Vagina (tissue), 2 donors: ENCODE measurements at regions not wholly inside any gene's neighbourhood (a gene's known extent, or its start where the extent isn't known, plus 50 kb on each side); places are given as distances from the start of the nearest gene placed in this dataset.
"Not testable (repeated sequence)": the region's sequence is repeated elsewhere in the genome, so short reads cannot be mapped to it uniquely, and the experiment has no call there.

Source experiments
- DNase-seq, 2 donors: peaks; one replicate each; pipeline ENCODE4 v3.0.0-alpha.2; 2017; ENCODE audit errors: extremely low spot score in 2 of 2
- H3K27ac ChIP-seq: fragments of 200-600 bp; sonication (generic); one replicate; pipeline ENCODE4 v1.5.1; 2019
- H3K27me3 ChIP-seq: fragments of 200-600 bp; sonication (generic); one replicate; pipeline ENCODE4 v1.5.1; 2019
- H3K36me3 ChIP-seq, 2 donors: fragments of 200-600 bp; sonication (generic); one replicate each; pipeline ENCODE4 v1.5.1; 2017 to 2019
- H3K4me1 ChIP-seq: fragments of 200-600 bp; sonication (generic); one replicate; pipeline ENCODE4 v1.5.1; 2019
- H3K4me3 ChIP-seq, 2 donors: fragments of 200-600 bp; sonication (generic); 1 replicate in 1 of 2; 2 replicates in 1 of 2; pipeline ENCODE4 v1.5.1; 2016 to 2019
- H3K9me3 ChIP-seq: fragments of 200-600 bp; sonication (generic); one replicate; pipeline ENCODE4 v1.5.1; 2019
- CTCF ChIP-seq, 3 experiments: fragments of 450-650 bp in 2 of 3; fragments of 200-600 bp in 1 of 3; sonication (generic) in 1 of 3; IDR thresholded peaks; one replicate each; pipeline ENCODE4 v1.5.1; 2017 to 2019; ENCODE audit warnings: antibody characterized with exemption in 3 of 3, mild to moderate bottlenecking in 2 of 3, moderate library complexity in 2 of 3
- POLR2A ChIP-seq, 2 donors: fragments of 450-650 bp; IDR thresholded peaks; one replicate each; pipeline ENCODE4 v1.6.1; 2017; ENCODE audit warnings: antibody characterized with exemption in 2 of 2, mild to moderate bottlenecking in 2 of 2, moderate library complexity in 2 of 2
- POLR2AphosphoS5 ChIP-seq, 2 donors: sonication (generic); formaldehyde crosslinking; IDR thresholded peaks; one replicate each; pipeline ENCODE4 v1.9.0; 2017; ENCODE audit warnings: antibody characterized with exemption in 2 of 2, mild to moderate bottlenecking in 2 of 2, low read depth in 1 of 2; ENCODE audit not compliant: insufficient read depth in 1 of 2
- intact Hi-C: fragments of 100-400 bp; cut with DNase I; formaldehyde crosslinking; loops from one replicate; pipeline ENCODE4 v1.15.1; 2023

- Histone ChIP-seq H3K4me1 (no peaks in the 10 kb centered on the region), H3K27me3 (no peaks in the 10 kb centered on the region), H3K27ac (no peak overlapping the region), H3K9me3 (no peaks in the 10 kb centered on the region), H3K36me3 (no peaks in the 10 kb centered on the region), H3K4me3 (no peak overlapping the region)
- intact Hi-C loops, result no loop called here
- DNase-seq, result no peak
- TF ChIP-seq POLR2AphosphoS5 (IDR thresholded peaks at IDR 0.05; ENCODE audit: insufficient read depth in 1 of 2, low read depth in 1 of 2) (no peak), POLR2A (IDR thresholded peaks at IDR 0.05) (no peak), CTCF (IDR thresholded peaks at IDR 0.05) (no peak)
These were observed 236.8 kb upstream of the VCX start for GRCh38 chrX:7606039-7606652.

GRCh38 chrX:7603387-7603786, 239.6 kb upstream of the VCX start:
- no peaks in the 10 kb centered on the region for H3K27me3 ChIP-seq
- no peak for DNase-seq
- intact Hi-C loops, result no loop called here
- no peak overlapping the region for H3K27ac ChIP-seq
- H3K9me3 ChIP-seq, result no peaks in the 10 kb centered on the region
- TF ChIP-seq POLR2AphosphoS5 (IDR thresholded peaks at IDR 0.05; ENCODE audit: insufficient read depth in 1 of 2, low read depth in 1 of 2), result no peak
- H3K36me3 ChIP-seq, result no peaks in the 10 kb centered on the region
- no peaks in the 10 kb centered on the region for H3K4me1 ChIP-seq
- no peak overlapping the region for H3K4me3 ChIP-seq

GRCh38 chrX:7596822-7597221, 246.1 kb upstream of the VCX start:
- intact Hi-C loops, result no loop called here

GRCh38 chrX:7593370-7593769, 249.6 kb upstream of the VCX start:
- DNase-seq, H3K27me3 ChIP-seq, intact Hi-C loops, H3K4me1 ChIP-seq, H3K36me3 ChIP-seq, H3K9me3 ChIP-seq, H3K4me3 ChIP-seq, H3K27ac ChIP-seq: not testable (repeated sequence)

More at GRCh38 chrX:7596822-7597221, 246.1 kb upstream of the VCX start:
- Histone ChIP-seq H3K27ac (no peak overlapping the region), H3K36me3 (no peaks in the 10 kb centered on the region), H3K4me1 (no peaks in the 10 kb centered on the region), H3K27me3 (no peaks in the 10 kb centered on the region), H3K9me3 (no peaks in the 10 kb centered on the region), H3K4me3 (no peak overlapping the region)
- DNase-seq, result no peak
- TF ChIP-seq POLR2A (IDR thresholded peaks at IDR 0.05) (no peak), CTCF (IDR thresholded peaks at IDR 0.05) (no peak), POLR2AphosphoS5 (IDR thresholded peaks at IDR 0.05; ENCODE audit: insufficient read depth in 1 of 2, low read depth in 1 of 2) (no peak)

GRCh38 chrX:7586126-7586525, 256.8 kb upstream of the VCX start:
- H3K36me3 ChIP-seq, result no peaks in the 10 kb centered on the region
- DNase-seq, result no peak
- no peaks in the 10 kb centered on the region for H3K27me3 ChIP-seq
- no peak overlapping the region for H3K27ac ChIP-seq
- H3K4me1 ChIP-seq, result no peaks in the 10 kb centered on the region
- no peak for TF ChIP-seq POLR2AphosphoS5 (IDR thresholded peaks at IDR 0.05; ENCODE audit: insufficient read depth in 1 of 2, low read depth in 1 of 2)
- TF ChIP-seq CTCF (IDR thresholded peaks at IDR 0.05), result no peak
- TF ChIP-seq POLR2A (IDR thresholded peaks at IDR 0.05), result no peak
- no peak overlapping the region for H3K4me3 ChIP-seq
- intact Hi-C loops, result no loop called here
- H3K9me3 ChIP-seq, result no peaks in the 10 kb centered on the region

GRCh38 chrX:7582191-7582590, 260.8 kb upstream of the VCX start:
- H3K36me3 ChIP-seq, result no peaks in the 10 kb centered on the region
- no peak overlapping the region for H3K4me3 ChIP-seq
- no peaks in the 10 kb centered on the region for H3K4me1 ChIP-seq
- H3K9me3 ChIP-seq, result no peaks in the 10 kb centered on the region
- intact Hi-C loops, result no loop called here
- no peak for DNase-seq
- H3K27me3 ChIP-seq, result no peaks in the 10 kb centered on the region
- TF ChIP-seq POLR2A (IDR thresholded peaks at IDR 0.05) (no peak), CTCF (IDR thresholded peaks at IDR 0.05) (no peak), POLR2AphosphoS5 (IDR thresholded peaks at IDR 0.05; ENCODE audit: insufficient read depth in 1 of 2, low read depth in 1 of 2) (no peak)
- no peak overlapping the region for H3K27ac ChIP-seq
